Loucy (cell line): ENCODE measurements at regions not wholly inside any gene's neighbourhood (a gene's known extent, or its start where the extent isn't known, plus 50 kb on each side); places are given as distances from the start of the nearest gene placed in this dataset.

Source experiments
- H2AFZ ChIP-seq: fragments of 200-600 bp; sonication (generic); 2 replicates; pipeline ENCODE4 v1.6.0; 2016; ENCODE audit warnings: antibody characterized with exemption, mild to moderate bottlenecking, low read length, moderate library complexity
- H3F3A ChIP-seq: fragments of 200-600 bp; 2 replicates; pipeline ENCODE4 v1.6.0; 2016; ENCODE audit warnings: antibody characterized with exemption, low read depth, mild to moderate bottlenecking
- H3K27me3 ChIP-seq: fragments of 200-600 bp; sonication (generic); 2 replicates; pipeline ENCODE4 v1.6.1; 2014; ENCODE audit warnings: low read length, mild to moderate bottlenecking; ENCODE audit not compliant: insufficient read depth, poor library complexity, severe bottlenecking
- H3K36me3 ChIP-seq: fragments of 200-600 bp; sonication (generic); 2 replicates; pipeline ENCODE4 v1.6.1; 2016; ENCODE audit warnings: low read length; ENCODE audit not compliant: insufficient read depth
- H3K4me1 ChIP-seq: fragments of 200-600 bp; sonication (generic); 2 replicates; pipeline ENCODE4 v1.5.1; 2014; ENCODE audit warnings: low read length, mild to moderate bottlenecking; ENCODE audit not compliant: insufficient read depth, poor library complexity, severe bottlenecking
- H3K4me2 ChIP-seq: fragments of 200-600 bp; sonication (generic); 2 replicates; pipeline ENCODE4 v1.6.0; 2014; ENCODE audit warnings: antibody characterized with exemption, low read length, low read depth, mild to moderate bottlenecking; ENCODE audit not compliant: poor library complexity, severe bottlenecking
- H3K4me3 ChIP-seq: fragments of 200-600 bp; sonication (generic); 2 replicates; pipeline ENCODE4 v1.5.1; 2014; ENCODE audit warnings: low read length, mild to moderate bottlenecking, mixed read lengths; ENCODE audit not compliant: poor library complexity, severe bottlenecking
- H3K79me2 ChIP-seq: fragments of 200-600 bp; sonication (generic); 2 replicates; pipeline ENCODE4 v1.6.1; 2014; ENCODE audit warnings: low read length; ENCODE audit not compliant: insufficient read depth
- H3K9ac ChIP-seq: fragments of 200-600 bp; sonication (generic); 2 replicates; pipeline ENCODE4 v1.6.0; 2014; ENCODE audit warnings: mild to moderate bottlenecking, low read depth, low read length, moderate library complexity; ENCODE audit not compliant: poor library complexity, severe bottlenecking
- H3K9me2 ChIP-seq: fragments of 200-600 bp; sonication (generic); replicated peaks from 2 replicates; pipeline ENCODE4 v1.6.1; 2016; ENCODE audit warnings: low read depth, low read length, mixed read lengths
- H3K9me3 ChIP-seq: fragments of 200-600 bp; sonication (generic); 2 replicates; pipeline ENCODE4 v1.6.1; 2014; ENCODE audit warnings: mild to moderate bottlenecking, antibody characterized with exemption, low read length, low read depth; ENCODE audit not compliant: insufficient read depth
- H4K20me1 ChIP-seq: fragments of 200-600 bp; sonication (generic); 2 replicates; pipeline ENCODE4 v1.6.0; 2014; ENCODE audit warnings: antibody characterized with exemption, low read length, mild to moderate bottlenecking; ENCODE audit not compliant: insufficient read depth, poor library complexity, severe bottlenecking
- CTCF ChIP-seq: fragments of 200-600 bp; sonication (generic); conservative IDR thresholded peaks from 2 replicates; pipeline ENCODE4 v1.5.1; 2014; ENCODE audit warnings: mild to moderate bottlenecking, antibody characterized with exemption, low read length
- EZH2phosphoT487 ChIP-seq: fragments of 200-600 bp; IDR thresholded peaks from 2 replicates; pipeline ENCODE4 v1.6.1; 2018; ENCODE audit warnings: antibody characterized with exemption, mild to moderate bottlenecking, moderate library complexity, borderline replicate concordance

- no peak overlapping the region for H3K9ac ChIP-seq
- TF ChIP-seq CTCF (no peak), EZH2phosphoT487 (no peak)
- H3K9me2 ChIP-seq, result no peaks in the 10 kb centered on the region
- no peaks in the 10 kb centered on the region for H3K4me1 ChIP-seq
- no peaks in the 10 kb centered on the region for H3F3A ChIP-seq
- H2AFZ ChIP-seq, result no peak overlapping the region
- H3K36me3 ChIP-seq, result no peaks in the 10 kb centered on the region
- H3K79me2 ChIP-seq, result no peaks in the 10 kb centered on the region
- no peak overlapping the region for H3K4me2 ChIP-seq
- H3K9me3 ChIP-seq, result no peaks in the 10 kb centered on the region
- no peak overlapping the region for H3K4me3 ChIP-seq
- H4K20me1 ChIP-seq, result no peaks in the 10 kb centered on the region
- no peaks in the 10 kb centered on the region for H3K27me3 ChIP-seq
Measured at GRCh38 chr10:8581521-8582225, 527.2 kb downstream of the GATA3 start.

DNA sequence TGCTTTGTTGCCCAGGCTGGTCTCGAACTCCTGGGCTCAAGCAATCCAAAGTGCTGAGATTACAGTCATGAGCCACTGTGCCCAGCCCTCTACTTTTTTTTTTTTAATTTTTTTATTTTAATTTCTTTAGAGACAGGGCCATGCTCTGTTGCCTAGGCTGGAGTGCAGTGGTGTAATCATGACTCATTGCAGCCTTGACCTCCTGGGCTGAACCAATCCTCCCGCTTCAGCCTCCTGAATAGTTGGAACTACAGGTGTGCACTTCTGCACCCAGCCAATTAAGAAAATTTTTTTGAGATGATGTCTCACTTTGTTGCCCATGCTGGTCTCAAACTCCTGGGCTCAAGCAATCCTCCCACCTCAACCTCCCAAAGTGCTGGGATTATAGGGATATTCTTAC, 528.6 kb downstream of the GATA3 start:
- TF ChIP-seq CTCF (no peak), EZH2phosphoT487 (no peak)
- Histone ChIP-seq H3F3A (no peaks in the 10 kb centered on the region), H3K79me2 (no peaks in the 10 kb centered on the region), H3K36me3 (no peaks in the 10 kb centered on the region), H2AFZ (no peak overlapping the region), H3K9ac (no peak overlapping the region), H3K9me2 (no peaks in the 10 kb centered on the region), H3K4me1 (no peaks in the 10 kb centered on the region), H3K27me3 (no peaks in the 10 kb centered on the region), H4K20me1 (no peaks in the 10 kb centered on the region), H3K4me2 (no peak overlapping the region), H3K4me3 (no peak overlapping the region), H3K9me3 (no peaks in the 10 kb centered on the region)

DNA sequence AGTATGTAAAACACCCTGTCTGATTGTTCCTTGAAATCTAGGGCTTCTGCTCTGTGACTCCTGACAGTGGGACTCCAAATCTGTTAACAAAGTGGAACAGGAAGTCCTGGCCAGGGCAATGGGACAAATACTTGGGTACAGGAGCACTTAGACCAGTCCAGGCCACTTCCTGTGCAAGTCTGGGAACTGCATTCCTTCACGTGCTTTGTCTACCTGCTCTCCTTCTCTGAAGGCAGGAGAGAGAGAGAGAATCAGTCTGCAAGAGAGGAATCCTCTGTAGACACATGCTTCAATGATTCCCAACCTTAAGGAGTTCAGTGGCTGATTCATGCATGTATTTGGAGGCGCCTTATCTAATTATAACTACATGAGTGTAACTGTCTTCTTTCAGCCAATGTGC, 530.2 kb downstream of the GATA3 start:
- Histone ChIP-seq H2AFZ (no peak overlapping the region), H3K79me2 (no peaks in the 10 kb centered on the region), H3K9me3 (no peaks in the 10 kb centered on the region), H3K4me3 (no peak overlapping the region), H3F3A (no peaks in the 10 kb centered on the region), H3K9ac (no peak overlapping the region), H3K9me2 (no peaks in the 10 kb centered on the region), H4K20me1 (no peaks in the 10 kb centered on the region), H3K4me1 (no peaks in the 10 kb centered on the region), H3K4me2 (no peak overlapping the region), H3K36me3 (no peaks in the 10 kb centered on the region), H3K27me3 (no peaks in the 10 kb centered on the region)
- TF ChIP-seq EZH2phosphoT487, result no peak
- no peak for TF ChIP-seq CTCF
